Keratinocyte (primary cell): ENCODE measurements at regions not wholly inside any gene's neighbourhood (a gene's known extent, or its start where the extent isn't known, plus 50 kb on each side); places are given as distances from the start of the nearest gene placed in this dataset.

Source experiments
- DNase-seq: peaks from one replicate; pipeline ENCODE4 v3.0.0-alpha.2; 2011; ENCODE audit warnings: low read depth, missing footprints, low spot score
- FAIRE-seq: peaks from 2 replicates; lab custom pipeline; 2011; peaks lifted over from hg19 to GRCh38; lab: Jason Lieb, UNC
- H2AFZ ChIP-seq: 2 replicates; pipeline ENCODE4 v1.6.0; 2012; ENCODE audit warnings: low read length, control low read depth, inconsistent platforms; ENCODE audit not compliant: control insufficient read depth
- H3K27ac ChIP-seq: 2 replicates; pipeline ENCODE4 v1.5.1; 2011; ENCODE audit warnings: low read length; ENCODE audit not compliant: control insufficient read depth, insufficient read depth
- H3K27me3 ChIP-seq: 3 replicates; pipeline ENCODE4 v1.6.0; 2011; ENCODE audit warnings: low read length; ENCODE audit not compliant: control insufficient read depth, insufficient read depth; ENCODE audit errors: extremely low read depth
- H3K36me3 ChIP-seq, 2 experiments: 2 replicates in 1 of 2; 3 replicates in 1 of 2; pipeline ENCODE4 v1.5.1; 2011; ENCODE audit warnings: low read length in 2 of 2, mild to moderate bottlenecking in 1 of 2; ENCODE audit not compliant: control insufficient read depth in 2 of 2, insufficient read depth in 2 of 2; ENCODE audit errors: extremely low read depth in 1 of 2
- H3K4me1 ChIP-seq: 3 replicates; pipeline ENCODE4 v1.5.1; 2011; ENCODE audit warnings: low read length; ENCODE audit not compliant: control insufficient read depth, insufficient read depth; ENCODE audit errors: extremely low read depth
- H3K4me2 ChIP-seq: 3 replicates; pipeline ENCODE4 v1.6.0; 2011; ENCODE audit warnings: low read depth, low read length; ENCODE audit not compliant: control insufficient read depth, insufficient read depth; ENCODE audit errors: extremely low read depth
- H3K4me3 ChIP-seq, 3 experiments: fragments of 200-600 bp in 1 of 3; sonication (generic) in 1 of 3; 2 replicates in 2 of 3; 3 replicates in 1 of 3; pipeline ENCODE4 v1.5.1; 2011 to 2016; ENCODE audit warnings: low read length in 3 of 3, mild to moderate bottlenecking in 3 of 3, control low read depth in 2 of 3, inconsistent platforms in 1 of 3, low read depth in 1 of 3, mixed read lengths in 1 of 3, mixed run types in 1 of 3, moderate library complexity in 1 of 3; ENCODE audit not compliant: control insufficient read depth in 2 of 3, insufficient read depth in 2 of 3; ENCODE audit errors: extremely low read depth in 1 of 3
- H3K79me2 ChIP-seq: 2 replicates; pipeline ENCODE4 v1.6.0; 2012; ENCODE audit warnings: low read length; ENCODE audit not compliant: control insufficient read depth, insufficient read depth
- H3K9ac ChIP-seq: 3 replicates; pipeline ENCODE4 v1.6.0; 2011; ENCODE audit warnings: low read length; ENCODE audit not compliant: control insufficient read depth, insufficient read depth; ENCODE audit errors: extremely low read depth
- H3K9me1 ChIP-seq: 3 replicates; pipeline ENCODE4 v1.6.0; 2011; ENCODE audit warnings: low read length; ENCODE audit not compliant: control insufficient read depth, insufficient read depth; ENCODE audit errors: extremely low read depth
- H3K9me3 ChIP-seq: 2 replicates; pipeline ENCODE4 v1.5.1; 2012; ENCODE audit warnings: low read depth, low read length; ENCODE audit not compliant: control insufficient read depth
- H4K20me1 ChIP-seq: 3 replicates; pipeline ENCODE4 v1.6.0; 2011; ENCODE audit warnings: low read length; ENCODE audit not compliant: control insufficient read depth, insufficient read depth; ENCODE audit errors: extremely low read depth
- EZH2 ChIP-seq: IDR thresholded peaks from one replicate; pipeline ENCODE4 v1.6.1; 2012; ENCODE audit warnings: inconsistent platforms, mild to moderate bottlenecking, low read length, moderate library complexity
- dilution Hi-C: fragments of 300-500 bp; cut with MboI; formaldehyde crosslinking; loops from one replicate; pipeline ENCODE4 v1.7.0; 2020; ENCODE audit warnings: low sequenced_read_pairs; ENCODE audit not compliant: extremely low pct_ligation_motif_present
- TF ChIP-seq, protein P1 (sequence below), 3 experiments: IDR thresholded peaks in 1 of 3; conservative IDR thresholded peaks in 1 of 3; optimal IDR thresholded peaks in 1 of 3; 2 replicates in 2 of 3; 3 replicates in 1 of 3; pipeline versions ENCODE3 to v1.5.1; 2011; ENCODE audit warnings: low read length in 3 of 3, mild to moderate bottlenecking in 3 of 3, moderate library complexity in 2 of 3, control low read depth in 1 of 3, inconsistent platforms in 1 of 3; ENCODE audit not compliant: insufficient read depth in 2 of 3; ENCODE audit errors: extremely low read depth in 1 of 3

DNA sequence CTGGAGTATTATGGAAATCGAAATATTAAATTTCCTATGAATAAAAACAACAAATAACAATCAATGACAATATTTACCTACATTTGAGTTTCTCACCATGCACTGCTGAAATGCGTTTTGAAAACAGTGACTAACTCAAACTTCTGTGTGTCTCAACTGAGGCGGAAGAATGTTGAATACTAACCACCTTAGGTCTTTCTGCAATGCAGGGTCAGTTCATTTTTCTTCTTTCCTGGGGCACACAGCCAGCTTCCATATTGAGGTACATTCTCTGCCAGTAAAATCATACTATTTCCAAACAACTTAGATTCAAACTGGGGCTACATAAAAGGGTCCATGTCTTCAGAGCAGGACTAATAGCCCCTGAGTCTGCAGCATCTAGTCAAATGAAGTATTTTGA lies 310.1 kb downstream of the UTRN start:
- Histone ChIP-seq H3K4me1 (no peaks in the 10 kb centered on the region), H3K9me3 (no peaks in the 10 kb centered on the region), H4K20me1 (no peaks in the 10 kb centered on the region), H3K4me3 (no peak overlapping the region), H3K9me1 (no peaks in the 10 kb centered on the region), H2AFZ (no peak overlapping the region), H3K27ac (no peak overlapping the region), H3K27me3 (no peaks in the 10 kb centered on the region), H3K4me2 (no peak overlapping the region), H3K36me3 (peaks cover 0 to 2% of the 10 kb centered on the region in 2 experiments), H3K79me2 (no peaks in the 10 kb centered on the region), H3K9ac (no peak overlapping the region)
- TF ChIP-seq EZH2: no peak
- TF ChIP-seq, protein P1, sequence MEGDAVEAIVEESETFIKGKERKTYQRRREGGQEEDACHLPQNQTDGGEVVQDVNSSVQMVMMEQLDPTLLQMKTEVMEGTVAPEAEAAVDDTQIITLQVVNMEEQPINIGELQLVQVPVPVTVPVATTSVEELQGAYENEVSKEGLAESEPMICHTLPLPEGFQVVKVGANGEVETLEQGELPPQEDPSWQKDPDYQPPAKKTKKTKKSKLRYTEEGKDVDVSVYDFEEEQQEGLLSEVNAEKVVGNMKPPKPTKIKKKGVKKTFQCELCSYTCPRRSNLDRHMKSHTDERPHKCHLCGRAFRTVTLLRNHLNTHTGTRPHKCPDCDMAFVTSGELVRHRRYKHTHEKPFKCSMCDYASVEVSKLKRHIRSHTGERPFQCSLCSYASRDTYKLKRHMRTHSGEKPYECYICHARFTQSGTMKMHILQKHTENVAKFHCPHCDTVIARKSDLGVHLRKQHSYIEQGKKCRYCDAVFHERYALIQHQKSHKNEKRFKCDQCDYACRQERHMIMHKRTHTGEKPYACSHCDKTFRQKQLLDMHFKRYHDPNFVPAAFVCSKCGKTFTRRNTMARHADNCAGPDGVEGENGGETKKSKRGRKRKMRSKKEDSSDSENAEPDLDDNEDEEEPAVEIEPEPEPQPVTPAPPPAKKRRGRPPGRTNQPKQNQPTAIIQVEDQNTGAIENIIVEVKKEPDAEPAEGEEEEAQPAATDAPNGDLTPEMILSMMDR (optimal IDR thresholded peaks at IDR 0.05 in 1 of 3, IDR thresholded peaks at IDR 0.05 in 1 of 3, conservative IDR thresholded peaks at IDR 0.05 in 1 of 3; ENCODE audit: extremely low read depth in 1 of 3, insufficient read depth in 2 of 3, low read length in 3 of 3): no peak
- no peak for FAIRE-seq
- dilution Hi-C loops: no loop called here
- DNase-seq: no peak

DNA sequence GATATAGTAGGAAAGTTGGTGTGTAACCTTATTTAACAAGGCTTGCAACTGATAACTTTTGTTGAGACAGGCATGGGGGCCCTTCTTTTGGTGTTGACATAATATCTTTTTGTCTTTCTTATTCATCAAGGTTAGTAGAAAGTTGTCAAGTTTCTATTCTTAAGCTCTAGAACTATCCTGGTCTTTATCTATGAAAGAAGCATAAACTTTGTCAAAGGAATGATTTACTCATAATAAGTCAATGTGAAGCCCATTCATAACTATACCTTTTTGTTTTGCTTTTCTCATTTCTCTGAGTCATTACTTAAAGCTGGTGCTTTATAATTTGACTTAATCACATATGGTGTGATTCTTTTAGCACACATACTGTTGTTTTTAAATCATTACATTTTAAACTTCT lies 312.4 kb downstream of the UTRN start:
- H3K9me3 ChIP-seq: no peaks in the 10 kb centered on the region
- dilution Hi-C loops: no loop called here
- no peak overlapping the region for H3K27ac ChIP-seq

More for the DNA sequence above, 312.4 kb downstream of the UTRN start:
- H3K79me2 ChIP-seq: no peaks in the 10 kb centered on the region
- H3K4me2 ChIP-seq: no peak overlapping the region
- H3K4me3 ChIP-seq: no peak overlapping the region
- no peaks in the 10 kb centered on the region for H3K9me1 ChIP-seq
- no peaks in the 10 kb centered on the region for H4K20me1 ChIP-seq
- H3K9ac ChIP-seq: no peak overlapping the region
- no peaks in the 10 kb centered on the region for H3K4me1 ChIP-seq
- no peaks in the 10 kb centered on the region for H3K27me3 ChIP-seq
- TF ChIP-seq, protein P1 (optimal IDR thresholded peaks at IDR 0.05 in 1 of 3, IDR thresholded peaks at IDR 0.05 in 1 of 3, conservative IDR thresholded peaks at IDR 0.05 in 1 of 3; ENCODE audit: extremely low read depth in 1 of 3, insufficient read depth in 2 of 3, low read length in 3 of 3): no peak
- TF ChIP-seq EZH2: no peak
- FAIRE-seq: no peak
- H3K36me3 ChIP-seq: peaks cover 0 to 2% of the 10 kb centered on the region in 2 experiments
- no peak for DNase-seq
- no peak overlapping the region for H2AFZ ChIP-seq
